Islet precursor cell (in vitro differentiated cells): ENCODE measurements at regions not wholly inside any gene's neighbourhood (a gene's known extent, or its start where the extent isn't known, plus 50 kb on each side); places are given as distances from the start of the nearest gene placed in this dataset.

Experiments
- DNase-seq: peaks from one replicate; pipeline ENCODE4 v3.0.0-alpha.2; 2018

DNA sequence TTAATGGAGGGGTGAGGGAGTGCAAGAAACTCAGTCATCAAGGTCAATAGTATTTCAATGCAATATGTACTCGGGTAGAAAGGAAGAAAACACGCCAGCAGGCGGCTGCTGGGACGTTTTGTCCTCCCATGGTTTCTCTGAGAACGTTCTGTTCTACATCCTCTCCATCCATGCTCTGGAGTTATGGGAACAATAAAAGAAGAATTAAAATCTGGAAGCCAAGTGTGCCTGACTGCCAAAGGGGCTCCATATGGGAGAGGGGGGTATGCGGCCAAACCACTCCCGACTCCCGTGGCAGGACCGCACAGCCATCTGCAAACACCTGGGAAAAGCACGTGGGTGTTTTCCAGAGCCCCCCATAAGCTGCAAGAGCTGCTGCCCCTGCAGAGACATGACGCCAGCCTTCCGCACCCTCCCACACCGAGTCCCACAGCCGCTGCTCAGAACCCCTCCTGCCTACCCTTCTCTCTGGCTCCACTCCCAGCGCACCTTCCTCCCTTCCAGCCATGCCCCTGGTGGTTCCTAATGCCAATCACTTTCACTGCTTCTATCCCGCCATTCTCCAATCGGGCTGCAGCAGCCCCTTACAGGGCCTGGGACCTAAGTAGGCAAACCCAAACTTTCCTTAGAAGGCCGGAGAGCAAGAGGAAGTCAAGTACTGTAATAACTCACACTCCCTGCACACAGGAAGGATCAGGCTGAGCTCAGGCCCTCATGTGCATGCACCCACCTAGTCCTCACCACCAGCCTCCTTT is 241.6 kb downstream of the SYK start:
- no peak for DNase-seq

DNA sequence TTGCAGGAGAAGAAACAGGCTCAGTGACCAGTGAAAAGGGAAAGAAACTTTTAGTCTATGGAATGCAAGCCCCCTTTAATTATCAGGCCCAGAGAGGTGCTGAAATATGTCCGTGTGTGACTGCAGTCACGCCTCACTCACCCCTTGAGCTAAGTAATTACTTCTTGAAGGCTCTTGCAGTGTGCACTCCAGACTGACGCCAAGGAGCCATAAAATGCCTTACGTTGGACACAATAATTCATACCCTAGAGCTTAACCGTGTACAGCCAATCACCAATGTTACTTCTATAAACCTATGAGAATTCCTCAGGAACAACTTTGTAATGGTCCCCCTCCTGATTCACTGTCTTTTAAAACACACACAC is 242.2 kb downstream of the SYK start:
- DNase-seq, result no peak

GRCh38 chr9:91044354-91044753 is 242.7 kb downstream of the SYK start:
- no peak for DNase-seq

DNA sequence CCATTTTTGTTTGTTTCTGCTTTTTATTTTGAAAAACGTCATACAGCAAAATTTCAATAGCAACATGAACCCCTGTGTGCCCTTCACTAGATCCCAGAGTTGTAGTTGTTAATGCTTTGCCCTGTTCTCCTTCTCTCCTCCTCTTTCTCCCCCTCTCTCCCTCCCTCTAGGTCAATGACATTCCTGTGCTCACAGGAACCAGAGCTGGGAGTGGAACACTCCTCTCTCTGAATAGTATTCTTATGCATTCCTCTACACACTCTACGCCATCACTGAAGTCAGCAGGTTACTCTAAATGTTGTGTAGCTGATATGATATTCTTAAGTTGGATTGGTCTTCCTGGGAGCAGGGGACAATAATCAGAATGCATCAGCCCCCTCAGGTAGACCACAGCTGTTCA is 243.4 kb downstream of the SYK start:
- no peak for DNase-seq

- DNase-seq, result no peak
Measured at GRCh38 chr9:91047529-91047928, 245.9 kb downstream of the SYK start.

- peak; percentile 68 for DNase-seq
Measured at GRCh38 chr9:91047993-91048607, 246.5 kb downstream of the SYK start.

- peak; percentile 37 for DNase-seq
Measured at GRCh38 chr9:91048749-91049148, 247.1 kb downstream of the SYK start.

DNA sequence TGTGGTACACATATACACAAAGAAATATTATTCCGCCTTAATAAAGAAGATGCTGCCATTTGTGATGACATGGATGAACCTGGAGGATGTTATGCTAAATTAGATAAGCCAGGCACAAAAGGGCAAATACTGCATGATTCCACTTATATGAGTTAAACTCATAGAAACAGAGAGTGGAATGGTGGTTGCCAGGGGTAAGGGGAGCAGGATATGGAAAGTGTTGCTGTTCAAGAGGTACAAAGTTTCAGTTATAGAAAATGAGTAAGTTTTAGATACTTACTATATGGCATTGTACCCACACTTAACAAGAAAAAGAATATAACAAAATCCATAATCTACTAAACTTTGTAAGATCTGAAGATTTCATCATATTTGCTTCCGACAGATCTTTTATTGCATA is 252.2 kb downstream of the SYK start:
- DNase-seq, result no peak

GRCh38 chr9:91055845-91056244 is 254.2 kb downstream of the SYK start:
- DNase-seq, result no peak

- no peak for DNase-seq
Measured at GRCh38 chr9:91056486-91056885, 254.9 kb downstream of the SYK start.

- no peak for DNase-seq
Measured at GRCh38 chr9:91056917-91057316, 255.3 kb downstream of the SYK start.

- DNase-seq, result peak; percentile 21
Measured at GRCh38 chr9:91059713-91060112, 258.1 kb downstream of the SYK start.

DNA sequence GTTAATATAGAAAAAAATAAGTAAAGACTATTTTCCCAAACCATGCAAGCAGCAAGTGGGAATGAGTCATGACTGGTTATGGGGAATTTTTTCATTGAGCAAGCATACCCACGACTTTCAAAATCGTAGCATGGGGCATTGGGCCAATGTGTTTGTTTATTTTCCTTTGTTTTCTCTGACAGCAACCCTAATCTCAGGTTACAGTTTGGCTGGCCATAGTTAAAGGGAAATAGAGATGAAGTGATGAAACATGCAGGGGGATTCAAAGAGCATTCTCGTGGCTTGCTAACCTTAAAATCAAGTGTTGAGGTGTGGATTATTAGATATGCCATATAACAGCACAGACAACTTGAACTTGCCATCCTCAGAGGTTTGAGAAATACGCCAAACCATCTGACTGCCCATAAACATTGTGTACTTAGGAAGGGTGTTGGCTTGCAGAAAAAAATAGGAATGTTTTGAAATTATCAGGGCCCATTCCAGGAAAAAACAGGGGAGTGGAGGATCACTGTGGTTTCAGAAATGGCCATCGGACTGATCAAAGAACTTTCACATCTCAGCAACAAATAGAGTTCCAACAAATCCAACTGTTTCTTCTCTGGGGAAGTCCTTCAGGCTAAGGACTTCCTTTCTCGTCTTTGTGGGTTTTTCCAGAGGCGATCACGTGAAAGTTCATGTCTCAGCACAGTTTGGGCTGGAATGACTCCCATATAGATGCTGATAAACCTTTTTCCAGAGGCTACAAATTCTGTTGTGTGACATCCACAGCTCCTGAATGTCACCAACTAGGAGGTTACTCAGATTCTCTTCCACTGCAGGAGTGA is 259.1 kb downstream of the SYK start:
- peak; percentile 33 for DNase-seq

DNA sequence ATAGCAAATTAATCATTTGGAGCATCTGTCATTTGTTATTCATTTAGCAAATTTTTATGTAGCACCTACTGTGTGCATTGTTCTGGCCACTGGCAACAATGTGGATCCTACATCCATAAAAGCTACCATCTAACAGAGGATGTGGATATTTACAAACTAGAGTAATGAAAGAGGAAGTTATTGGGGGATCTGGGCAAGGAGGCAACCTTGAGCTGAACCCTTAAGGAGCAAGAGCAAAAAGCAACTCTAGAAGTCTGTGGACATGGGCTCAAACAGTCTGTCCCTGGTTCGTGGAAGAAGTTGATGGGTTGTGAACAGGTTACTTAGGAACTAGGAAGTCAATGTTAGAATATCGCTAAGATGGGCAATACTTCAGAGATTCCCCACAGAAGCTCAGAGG is 259.9 kb downstream of the SYK start:
- no peak for DNase-seq

GRCh38 chr9:91062281-91062680 is 260.7 kb downstream of the SYK start:
- no peak for DNase-seq

DNA sequence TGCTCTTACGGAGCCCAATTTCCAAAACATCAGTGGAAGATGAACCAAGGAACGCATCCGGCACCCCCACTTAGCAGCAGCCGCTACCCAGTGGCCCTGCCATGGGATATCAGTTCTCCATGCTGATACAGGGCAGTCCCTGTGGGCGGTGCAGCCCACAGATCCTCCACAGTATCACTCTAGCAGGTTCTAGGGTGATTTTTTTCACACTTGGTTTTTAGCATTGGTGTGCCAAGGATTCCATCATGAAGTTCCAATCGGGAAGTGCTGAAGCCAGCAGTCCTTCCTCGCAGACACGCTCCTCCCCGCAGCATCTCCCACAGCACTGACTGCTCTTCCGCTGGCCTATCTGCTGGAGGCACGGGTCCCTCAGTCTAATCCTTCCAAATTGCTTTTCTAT is 261.9 kb downstream of the SYK start:
- no peak for DNase-seq

DNA sequence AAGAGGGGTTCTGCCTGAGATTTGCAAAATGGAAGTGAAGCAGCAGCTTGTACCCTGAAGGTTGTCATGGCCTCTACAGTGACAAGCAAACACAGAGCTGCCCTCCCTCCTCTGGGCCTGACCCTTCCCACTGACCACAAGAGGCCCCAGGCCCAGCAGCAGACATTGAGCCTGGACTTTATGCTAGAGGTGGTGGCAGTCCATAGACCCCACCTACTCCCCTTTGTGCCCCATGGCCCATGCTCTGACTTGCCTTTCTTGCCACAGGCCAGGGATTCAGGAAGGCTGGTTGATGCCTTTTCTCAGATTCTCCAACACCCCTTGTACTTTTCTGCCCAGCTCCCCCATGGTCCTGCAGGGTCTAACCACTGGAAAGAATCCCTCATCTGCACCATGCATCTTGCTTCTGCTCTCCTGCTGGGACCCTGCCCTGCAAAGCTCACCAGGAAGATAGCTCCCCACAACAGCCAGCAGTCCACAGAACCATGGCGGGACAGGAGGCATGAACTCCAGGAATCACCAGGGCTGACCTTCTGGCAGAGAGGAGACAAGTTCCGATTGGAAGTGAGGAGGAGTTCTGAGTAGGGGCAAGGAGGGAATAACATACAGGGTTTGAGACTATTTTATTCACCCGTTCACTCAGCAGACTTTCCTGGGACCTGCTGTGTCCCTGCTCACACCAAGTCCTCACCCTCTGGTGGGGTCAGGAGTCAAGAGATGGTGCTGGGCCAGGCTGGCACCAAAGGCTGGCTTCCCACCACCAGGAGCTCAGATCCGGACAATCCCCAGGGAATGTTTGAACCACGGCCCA is 263.8 kb downstream of the SYK start:
- peak; percentile 32 for DNase-seq

DNA sequence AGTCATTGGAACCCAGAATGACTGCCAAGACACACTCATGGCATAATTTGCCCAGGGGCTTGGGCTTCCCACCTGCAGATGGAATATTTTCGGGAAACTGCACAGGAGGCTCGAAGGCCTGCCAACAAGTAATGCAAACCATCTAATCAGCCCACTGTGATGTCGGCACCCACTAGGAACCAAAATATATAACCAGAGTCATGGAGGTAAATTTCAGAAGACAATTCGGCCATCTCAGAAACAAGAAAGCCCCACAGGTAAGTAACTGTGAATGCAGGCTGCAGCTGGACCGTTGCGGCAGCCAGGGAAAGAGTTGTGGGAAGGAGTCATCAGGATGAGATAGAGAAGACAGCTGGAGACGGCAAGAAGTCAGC is 264.4 kb downstream of the SYK start:
- DNase-seq, result peak; percentile 18

GRCh38 chr9:91066856-91067255 is 265.2 kb downstream of the SYK start:
- DNase-seq, result peak; percentile 22

- peak; percentile 30 for DNase-seq
Measured at GRCh38 chr9:91067306-91067860, 265.8 kb downstream of the SYK start.

- DNase-seq, result peak; percentile 61
Measured at GRCh38 chr9:91071184-91071990, 269.8 kb downstream of the SYK start.
